GM21381 (cell line): ENCODE measurements at regions not wholly inside any gene's neighbourhood (a gene's known extent, or its start where the extent isn't known, plus 50 kb on each side); places are given as distances from the start of the nearest gene placed in this dataset.
"Not testable (repeated sequence)": the region's sequence is repeated elsewhere in the genome, so short reads cannot be mapped to it uniquely, and the experiment has no call there.

Experiments
- ATAC-seq: cut with Tn5 transposase; IDR thresholded peaks from one replicate; pipeline ENCODE4 v1.9.1; 2021; ENCODE audit warnings: mild to moderate bottlenecking, moderate library complexity; ENCODE audit not compliant: unreplicated experiment

DNA sequence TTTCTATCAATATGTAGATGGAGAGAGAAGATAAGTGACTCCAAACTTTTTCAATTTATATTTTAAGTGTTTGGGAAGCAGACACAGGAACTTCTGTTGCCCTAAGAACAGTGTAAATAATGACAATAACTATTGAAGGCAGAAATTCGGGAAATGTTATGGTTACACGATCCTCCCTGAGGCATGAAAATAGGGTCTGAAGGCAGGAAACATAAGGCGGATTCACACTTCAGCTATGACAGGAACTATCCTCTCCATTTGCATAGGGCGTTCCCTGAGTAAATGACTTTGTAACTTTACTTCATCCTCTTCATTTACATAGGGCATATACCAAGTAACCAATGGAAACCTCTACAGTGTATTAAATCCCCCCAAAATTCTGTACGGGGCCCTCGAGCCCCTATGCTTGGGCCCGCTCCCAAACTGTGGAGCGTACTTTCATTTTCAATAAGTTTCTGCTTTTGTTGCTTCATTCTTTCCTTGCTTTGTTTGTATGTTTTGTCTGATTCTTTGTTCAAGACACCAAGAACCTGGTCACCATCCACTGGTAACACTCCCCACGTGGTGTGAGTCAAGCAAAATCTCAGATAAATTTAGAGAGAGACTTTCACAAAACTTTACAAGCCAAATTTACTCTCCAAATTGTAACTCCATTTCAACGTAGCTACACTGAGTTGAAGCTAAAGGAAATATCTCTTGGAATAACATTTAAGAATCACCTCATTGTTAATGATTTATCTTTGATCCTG, 2504.3 kb downstream of the ARAP2 start:
- no peak for ATAC-seq

DNA sequence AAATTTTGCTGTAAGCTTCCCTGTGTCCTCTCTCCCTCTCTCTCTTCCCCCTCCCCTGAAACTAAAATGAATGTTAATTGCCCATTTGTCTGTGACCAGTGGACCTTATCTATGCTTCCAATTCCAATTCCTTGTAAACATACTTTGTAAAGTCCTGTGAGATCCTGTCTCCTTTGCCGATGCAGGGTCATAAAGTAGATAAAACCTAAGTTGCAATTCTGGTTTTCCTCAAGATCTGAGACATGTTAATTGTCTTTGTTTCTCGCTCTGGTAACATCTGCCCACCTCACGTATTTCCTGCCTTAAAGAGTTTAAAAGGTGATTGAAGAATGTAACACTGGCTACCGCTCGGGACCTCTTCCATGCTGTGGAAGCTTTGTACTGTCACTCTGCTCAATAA, 2503.4 kb downstream of the ARAP2 start:
- not testable (repeated sequence) for ATAC-seq

DNA sequence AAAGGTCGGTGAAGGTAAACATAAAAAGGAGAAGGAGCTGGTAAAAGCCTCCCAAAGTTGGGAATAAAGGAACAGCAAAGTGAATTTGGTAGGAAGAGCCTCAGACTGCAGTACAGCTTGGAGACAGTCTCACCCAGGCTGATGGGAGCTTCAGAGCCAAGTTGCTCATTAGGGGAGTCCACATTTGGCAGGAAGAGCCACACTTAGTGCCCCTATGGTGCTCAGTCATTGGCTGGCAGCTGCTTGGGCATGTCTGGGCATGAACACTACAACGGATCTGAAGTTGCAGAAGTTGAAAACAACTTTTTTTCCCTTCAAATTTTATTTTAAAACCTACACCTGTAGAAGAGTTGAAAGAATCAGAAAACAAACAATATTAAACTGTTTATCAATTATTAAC, 2497.3 kb downstream of the ARAP2 start:
- peak; percentile 52 for ATAC-seq

DNA sequence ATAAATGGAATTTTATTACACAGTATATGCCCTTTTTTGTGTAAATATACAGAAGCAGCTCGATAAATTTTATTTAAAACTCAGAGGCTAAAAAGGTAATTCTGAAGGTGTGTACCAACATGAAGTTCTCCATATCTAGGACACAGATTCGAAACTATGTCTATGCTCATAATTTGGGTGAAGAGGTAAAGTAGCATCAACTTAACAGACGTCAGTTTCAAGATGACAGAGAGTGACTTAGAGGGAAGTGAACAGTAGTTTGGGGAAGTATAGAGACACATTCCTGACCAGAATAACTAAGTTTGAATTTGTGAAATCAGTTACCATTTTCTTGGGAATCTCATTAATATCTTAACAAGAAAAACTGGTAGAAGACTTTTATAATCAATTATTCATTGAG, 2493.3 kb downstream of the ARAP2 start:
- ATAC-seq = no peak

DNA sequence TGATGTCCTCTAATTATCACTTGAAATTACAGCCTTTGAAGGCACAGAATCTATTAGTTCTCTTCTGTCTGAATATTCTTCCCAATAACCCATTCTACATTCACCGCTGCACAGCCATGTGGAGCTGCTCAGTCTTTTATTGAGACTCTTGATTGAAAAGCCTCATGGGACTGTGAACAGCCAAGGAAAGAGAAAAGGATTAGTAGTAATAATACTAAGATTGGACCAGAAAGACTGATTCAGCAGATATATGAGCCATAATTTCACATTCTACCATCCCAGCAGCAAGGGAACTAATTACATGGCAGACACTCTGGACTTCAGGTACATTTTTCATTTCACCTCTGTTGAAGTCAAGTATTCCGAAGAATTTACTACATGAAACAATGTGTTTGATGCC, 2471.7 kb downstream of the ARAP2 start:
- no peak for ATAC-seq

DNA sequence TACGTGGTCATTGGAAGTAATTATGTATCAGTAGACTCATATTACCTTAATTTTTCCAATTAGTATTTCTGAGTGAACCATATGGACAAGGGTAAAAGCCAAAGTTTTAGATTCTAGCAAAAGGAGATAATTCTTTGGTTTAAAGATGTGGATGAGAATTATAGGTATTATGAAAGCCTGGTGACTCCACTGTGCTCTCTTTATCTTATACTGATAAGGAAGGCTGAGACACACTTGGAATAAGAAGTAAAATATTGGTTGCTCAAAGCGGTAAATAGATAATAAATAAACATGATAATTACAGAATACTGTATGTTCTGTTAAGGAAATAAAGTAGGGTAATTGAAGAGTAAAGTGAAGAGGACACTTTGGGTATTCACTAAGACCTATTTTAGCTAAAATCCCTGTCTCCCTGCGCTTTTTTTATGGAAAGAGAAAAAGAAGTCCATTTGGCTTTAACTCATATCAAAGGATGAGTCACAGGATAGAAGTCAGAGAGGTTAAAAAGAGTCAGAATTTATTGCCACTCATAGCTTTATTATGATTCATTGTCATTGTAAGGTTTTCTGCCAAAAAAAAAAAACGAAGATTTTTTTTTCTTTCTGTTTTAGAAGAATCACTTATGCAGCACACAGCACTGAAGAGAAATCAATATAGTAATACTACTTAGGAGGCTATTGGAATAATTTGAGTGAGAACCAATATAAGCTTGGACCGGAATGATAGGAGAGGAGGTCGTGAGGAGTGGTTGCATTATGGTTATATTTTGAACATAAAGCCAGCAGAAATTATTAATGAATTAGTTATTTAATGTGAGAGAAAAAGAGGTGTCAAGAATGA, 2463.1 kb downstream of the ARAP2 start:
- ATAC-seq = no peak

DNA sequence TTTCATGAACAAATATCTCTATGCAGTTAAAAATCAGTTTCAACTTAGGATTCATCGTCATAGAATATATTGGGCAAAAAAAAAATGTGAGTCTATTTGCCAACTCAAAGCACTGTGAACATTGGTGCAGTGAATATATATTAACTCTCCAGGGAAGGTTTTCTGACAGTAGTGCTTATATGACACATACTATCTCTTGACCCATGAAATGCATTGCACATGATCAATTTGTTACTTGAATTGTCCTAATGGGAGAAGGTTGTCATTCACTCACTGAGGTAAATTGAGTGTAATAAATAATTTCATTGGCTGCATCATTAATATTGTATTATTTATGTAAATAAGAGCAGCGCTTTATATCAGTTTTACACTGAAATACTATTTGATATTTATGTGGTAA, 2458.5 kb downstream of the ARAP2 start:
- ATAC-seq = no peak

DNA sequence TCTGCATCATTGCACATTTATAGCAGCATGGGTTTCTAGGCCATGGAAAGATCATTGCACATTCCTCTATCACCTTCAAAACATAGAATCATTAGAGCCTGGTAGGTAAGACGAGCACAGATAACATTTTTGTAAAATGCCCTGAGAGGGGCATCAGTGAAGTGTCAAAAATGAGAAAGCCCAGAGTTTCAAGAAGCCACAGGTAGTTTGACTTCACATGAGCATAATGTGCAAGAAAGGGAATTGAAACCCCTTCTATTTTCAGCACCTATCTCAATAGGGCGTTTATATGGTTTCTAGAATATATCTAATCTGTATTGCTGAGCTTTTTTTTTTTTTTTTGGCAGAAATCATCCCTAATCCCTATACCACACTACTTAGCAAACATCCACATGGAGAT, 2441.7 kb downstream of the ARAP2 start:
- no peak for ATAC-seq

DNA sequence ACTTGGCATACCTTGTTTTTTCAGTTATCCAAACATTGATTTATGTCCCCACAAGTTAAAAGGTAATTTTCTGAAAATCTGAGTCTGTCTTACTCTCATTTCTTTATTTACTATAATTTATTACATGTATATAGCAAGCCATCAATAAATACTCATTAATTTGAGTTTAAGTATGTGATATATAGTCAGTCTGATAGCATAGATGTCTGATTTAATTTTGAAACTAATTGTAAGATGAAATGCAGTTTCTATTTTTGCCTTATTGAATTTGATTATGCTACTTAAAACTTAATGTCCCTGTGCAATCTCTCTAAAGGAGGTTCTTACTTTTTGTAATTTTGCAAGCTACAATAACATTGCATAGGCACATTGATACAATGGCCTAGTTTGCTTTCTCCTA, 2418.6 kb downstream of the ARAP2 start:
- no peak for ATAC-seq

DNA sequence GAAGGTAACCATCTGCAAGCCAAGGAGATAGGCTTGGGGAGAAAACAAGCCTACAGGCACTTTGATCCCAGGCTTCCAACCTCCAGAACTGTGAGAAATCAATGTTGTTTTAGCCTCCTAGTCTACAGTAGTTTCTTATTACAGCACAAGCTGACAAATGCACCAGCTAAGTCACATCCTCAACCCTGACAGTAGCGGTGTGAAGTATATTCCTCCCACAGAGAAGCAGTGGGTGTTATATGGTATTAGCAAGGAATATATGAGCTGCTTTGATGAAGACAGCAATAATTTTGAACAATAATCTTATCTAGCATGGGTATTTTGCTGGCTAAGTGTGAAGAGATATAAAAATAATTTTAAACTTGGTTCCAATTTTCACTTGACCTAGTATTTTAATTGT, 2415.0 kb downstream of the ARAP2 start:
- not testable (repeated sequence) for ATAC-seq

DNA sequence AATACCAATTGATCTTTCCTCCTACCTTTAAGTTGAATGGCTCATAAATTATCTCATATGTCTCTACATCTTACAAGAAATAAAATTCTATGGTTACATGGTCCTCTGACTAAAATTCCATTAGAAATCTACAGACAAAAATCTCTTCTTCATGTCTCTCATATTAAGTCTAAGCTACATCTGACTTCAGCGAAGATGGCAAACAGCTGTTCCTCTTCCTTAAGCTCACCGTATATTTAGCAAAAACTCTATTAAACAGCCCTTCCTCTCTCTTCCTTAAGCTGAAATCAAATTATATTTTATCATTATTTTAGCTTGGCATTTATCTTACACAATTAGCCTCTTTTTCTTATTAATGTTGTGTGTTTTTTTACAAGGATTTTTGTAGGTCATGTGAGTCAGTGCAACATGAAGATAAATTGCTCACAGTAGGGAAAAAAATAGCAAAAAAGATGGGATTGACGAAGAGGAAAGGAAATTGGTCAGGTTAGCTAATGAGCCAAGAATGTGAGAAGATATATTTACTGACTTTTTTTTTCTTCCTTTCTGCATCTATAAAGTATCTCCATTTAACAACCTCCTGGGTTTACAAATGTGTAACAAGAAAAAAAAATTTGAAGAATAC, 2412.8 kb downstream of the ARAP2 start:
- ATAC-seq = no peak

DNA sequence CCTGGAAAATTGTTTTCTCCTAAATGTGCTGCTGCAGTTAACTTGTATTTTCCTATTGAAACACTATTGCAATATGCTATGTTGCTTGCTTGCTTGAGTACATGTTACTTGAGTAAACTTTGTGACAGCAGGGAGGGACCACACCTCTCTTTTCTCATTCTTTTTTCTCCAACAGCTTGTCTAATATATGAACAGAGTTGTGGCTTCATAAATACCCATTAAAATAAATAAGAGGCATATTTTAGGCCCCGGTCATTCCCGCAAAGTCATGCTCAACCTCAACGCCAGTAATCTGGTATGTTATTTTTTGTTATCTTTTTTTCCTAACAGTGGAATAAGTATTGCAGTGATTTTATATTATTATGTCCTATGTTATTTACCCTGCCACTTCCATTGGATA, 2408.6 kb downstream of the ARAP2 start:
- not testable (repeated sequence) for ATAC-seq

DNA sequence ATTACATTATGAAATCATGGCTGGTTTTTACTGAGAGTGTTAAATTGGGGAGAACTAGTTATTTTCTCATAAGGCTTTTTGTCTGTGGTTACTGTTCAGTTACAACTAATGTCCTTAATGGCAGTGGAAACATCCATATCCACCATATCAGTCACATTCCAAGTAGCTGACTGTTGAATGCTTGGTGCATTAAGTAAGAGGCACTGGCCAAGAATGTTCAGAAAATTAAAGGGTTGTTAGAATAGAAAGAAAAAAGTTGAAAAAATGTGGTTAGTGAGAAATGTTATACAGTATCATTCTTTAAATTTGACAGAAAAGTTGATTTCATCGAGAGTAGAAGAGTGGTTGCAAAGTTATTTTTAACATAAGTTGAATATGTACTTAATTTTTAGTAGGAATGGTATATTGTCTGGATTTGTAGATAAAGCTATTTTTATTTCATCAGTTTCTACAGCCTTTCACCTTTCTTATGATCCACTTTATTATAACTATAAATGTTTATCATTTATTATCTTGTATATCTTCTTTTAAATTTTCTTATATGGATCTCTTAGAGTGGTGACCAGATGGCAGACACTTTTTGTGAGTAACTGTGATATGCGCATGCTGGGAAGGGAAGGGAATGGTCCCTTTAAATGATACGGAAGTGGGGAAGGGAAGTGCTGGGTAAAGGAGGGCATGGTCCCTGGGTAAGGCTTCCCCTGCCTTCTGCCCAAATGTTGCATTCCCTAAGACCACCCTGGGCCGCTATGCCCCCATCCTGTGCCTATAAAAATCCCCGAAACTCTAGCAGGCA, 2407.1 kb downstream of the ARAP2 start:
- no peak for ATAC-seq

DNA sequence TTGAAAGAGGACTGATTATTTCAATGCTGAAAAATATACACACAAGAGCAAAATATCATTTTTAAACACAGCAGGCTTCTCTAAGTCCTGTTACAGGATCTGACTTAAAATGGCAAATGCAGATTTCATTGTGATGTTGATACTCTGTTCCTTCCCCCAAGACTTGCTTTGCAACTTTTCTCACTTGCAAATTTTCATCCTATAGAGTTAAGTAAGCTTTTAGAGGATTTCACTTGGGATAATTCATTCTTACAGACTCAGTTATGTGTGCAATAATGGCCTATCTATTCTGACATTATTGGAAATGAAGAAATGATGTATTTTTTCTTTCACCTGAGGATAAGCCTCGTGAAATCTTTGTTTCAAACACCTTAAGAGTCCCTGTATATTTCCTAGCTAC, 2403.2 kb downstream of the ARAP2 start:
- ATAC-seq = no peak

DNA sequence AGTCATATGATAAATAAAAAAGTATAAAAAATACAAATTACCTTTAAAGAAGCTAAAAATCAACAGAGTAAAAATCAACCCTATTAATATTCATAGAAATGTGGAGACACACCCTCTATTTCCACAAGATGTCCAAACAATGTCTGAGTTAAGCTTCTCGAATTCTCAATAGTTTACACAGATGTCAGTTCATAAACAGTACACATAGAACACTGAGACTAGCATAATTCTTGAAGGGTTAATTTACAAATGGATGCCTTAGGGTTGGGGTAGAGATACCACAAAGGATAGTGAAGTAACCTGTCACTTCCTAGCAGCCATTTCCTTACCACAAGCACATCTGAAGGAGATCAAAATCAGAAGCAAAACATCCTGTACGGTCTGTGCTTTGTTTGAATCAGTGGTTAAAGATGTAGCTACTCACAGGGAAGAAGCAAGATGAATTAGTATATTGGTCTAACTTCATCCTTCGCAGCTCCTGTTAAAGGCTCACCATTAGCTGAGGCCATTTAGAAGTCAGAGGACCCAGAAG, 2393.9 kb downstream of the ARAP2 start:
- no peak for ATAC-seq

DNA sequence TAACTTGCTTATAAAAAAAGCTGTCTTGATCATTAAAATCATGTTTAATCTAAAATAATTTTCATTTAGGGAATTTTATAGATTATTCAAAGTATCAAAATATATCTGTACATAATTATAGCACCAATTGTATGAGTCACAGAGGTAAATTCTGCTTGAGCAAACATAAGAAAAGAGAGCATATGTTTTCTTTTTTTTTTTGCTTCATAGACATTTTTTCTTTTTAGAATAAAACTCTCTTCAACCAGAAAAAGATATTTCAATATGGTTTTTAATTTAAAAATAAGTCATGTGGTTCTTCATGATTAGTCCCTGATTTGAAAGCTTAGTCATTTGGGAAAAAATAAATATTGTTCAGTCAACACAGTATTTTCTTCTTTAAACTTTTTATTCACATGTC, 2390.6 kb downstream of the ARAP2 start:
- not testable (repeated sequence) for ATAC-seq

DNA sequence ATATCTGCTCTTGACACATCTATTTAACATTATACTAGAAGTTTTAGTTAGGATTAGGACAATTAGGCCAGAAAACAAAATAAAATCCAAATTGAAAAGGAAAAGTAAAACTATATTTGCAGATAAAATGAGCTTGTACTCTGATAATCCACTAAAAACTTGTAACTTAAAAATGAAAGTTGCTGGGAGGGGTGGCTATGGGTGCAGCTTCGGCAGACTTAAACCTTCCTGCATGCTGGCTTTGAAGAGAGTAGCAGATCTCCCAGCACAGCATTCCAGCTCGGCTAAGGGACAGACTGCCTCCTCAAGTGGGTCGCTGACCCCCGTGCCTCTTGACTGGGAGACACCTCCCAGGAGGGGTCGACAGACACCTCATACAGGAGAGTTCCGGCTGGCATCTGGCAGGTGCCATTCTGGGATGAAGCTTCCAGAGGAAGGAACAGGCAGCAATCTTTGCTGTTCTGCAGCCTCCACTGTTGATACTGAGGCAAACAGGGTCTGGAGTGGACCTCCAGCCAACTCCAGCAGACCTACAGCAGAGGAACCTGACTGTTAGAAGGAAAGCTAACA, 2379.9 kb downstream of the ARAP2 start:
- ATAC-seq = no peak

DNA sequence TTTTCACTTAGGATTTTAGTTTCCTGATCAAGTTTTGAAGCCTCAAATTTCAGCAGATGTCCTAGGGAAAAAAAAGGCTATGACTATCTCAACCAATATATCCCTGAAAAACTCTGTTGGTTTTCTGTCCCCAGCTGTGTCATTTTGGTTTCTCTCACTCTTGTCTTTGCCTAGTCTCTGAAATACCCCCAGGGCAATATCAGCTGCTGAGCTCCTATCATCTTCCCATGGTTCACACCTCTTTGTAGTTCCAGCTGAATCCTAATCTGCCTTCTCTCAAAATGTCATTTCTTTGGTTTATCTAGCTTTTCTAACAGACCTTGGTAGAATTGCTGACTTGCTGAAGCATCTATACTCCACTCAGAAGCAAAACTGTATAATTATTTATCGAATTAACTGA, 2370.5 kb downstream of the ARAP2 start:
- ATAC-seq = no peak

DNA sequence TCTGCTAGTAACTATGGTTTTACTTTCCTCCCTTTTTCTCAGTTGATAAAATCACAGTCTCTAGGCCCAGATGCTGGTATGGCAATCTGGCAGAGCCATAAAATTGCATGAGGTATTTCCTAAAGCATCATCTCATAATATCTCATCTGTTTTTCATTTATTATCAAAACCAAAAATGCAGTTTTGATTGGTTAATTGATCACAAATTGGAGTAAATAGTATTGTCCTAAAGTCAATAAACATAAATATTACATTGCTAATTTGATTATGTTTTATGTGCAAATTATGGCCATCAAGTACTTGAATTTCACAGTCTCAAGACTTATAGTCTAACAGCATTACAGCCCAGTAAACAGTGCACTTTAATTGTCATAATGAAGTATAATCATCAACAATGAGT, 2365.6 kb downstream of the ARAP2 start:
- no peak for ATAC-seq

DNA sequence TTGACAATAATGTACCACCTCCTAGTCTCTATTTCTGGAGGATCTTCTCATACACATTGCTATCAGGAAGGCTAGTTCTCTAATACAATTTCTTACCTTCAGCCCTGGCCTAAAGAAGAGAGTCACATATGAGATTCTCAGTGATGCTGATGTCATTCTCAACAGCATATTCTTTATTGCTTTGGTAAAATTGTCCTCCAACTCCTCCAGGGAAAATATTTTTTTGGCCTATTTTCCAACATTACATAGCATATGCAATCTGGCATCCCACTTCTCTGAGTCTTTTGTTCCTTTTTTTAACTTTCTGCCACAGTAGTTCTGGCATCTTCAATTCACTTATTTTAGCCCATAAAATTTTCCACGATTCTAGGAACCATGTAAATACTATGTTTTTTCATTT, 2363.1 kb downstream of the ARAP2 start:
- no peak for ATAC-seq
